ENCODE measurements at regions not wholly inside any gene's neighbourhood (a gene's known extent, or its start where the extent isn't known, plus 50 kb on each side); places are given as distances from the start of the nearest gene placed in this dataset.

DNA sequence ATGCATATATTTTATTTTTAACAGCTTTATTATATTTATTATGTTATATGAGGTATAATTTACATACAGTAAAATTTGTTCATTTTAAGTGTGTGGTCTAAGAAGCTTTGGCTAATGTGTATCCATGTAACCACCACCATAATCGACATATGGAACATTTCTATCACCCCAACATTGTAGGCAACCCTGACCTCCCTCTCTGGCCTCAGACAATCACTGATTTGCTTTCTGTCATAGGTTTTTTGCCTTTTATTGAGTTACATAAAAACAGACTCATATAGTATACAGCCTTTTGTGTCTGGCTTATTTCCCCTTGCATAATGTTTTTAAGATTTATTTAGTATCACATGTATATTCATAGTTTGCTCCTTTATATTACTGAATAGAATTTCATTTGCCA lies 90.7 kb upstream of the KL start:
- TF ChIP-seq, protein P1, sequence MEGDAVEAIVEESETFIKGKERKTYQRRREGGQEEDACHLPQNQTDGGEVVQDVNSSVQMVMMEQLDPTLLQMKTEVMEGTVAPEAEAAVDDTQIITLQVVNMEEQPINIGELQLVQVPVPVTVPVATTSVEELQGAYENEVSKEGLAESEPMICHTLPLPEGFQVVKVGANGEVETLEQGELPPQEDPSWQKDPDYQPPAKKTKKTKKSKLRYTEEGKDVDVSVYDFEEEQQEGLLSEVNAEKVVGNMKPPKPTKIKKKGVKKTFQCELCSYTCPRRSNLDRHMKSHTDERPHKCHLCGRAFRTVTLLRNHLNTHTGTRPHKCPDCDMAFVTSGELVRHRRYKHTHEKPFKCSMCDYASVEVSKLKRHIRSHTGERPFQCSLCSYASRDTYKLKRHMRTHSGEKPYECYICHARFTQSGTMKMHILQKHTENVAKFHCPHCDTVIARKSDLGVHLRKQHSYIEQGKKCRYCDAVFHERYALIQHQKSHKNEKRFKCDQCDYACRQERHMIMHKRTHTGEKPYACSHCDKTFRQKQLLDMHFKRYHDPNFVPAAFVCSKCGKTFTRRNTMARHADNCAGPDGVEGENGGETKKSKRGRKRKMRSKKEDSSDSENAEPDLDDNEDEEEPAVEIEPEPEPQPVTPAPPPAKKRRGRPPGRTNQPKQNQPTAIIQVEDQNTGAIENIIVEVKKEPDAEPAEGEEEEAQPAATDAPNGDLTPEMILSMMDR (IDR thresholded peaks at IDR 0.05), result no peak
- no peak for TF ChIP-seq POLR2A (IDR thresholded peaks at IDR 0.05)

All from testis (tissue), 2 donors.